ENCODE measurements at regions not wholly inside any gene's neighbourhood (a gene's known extent, or its start where the extent isn't known, plus 50 kb on each side); places are given as distances from the start of the nearest gene placed in this dataset.

GRCh38 chr15:46815765-46816164 lies 901.5 kb upstream of the SEMA6D start:
- no peaks in the 10 kb centered on the region for H3K36me3 ChIP-seq
- no peak for TF ChIP-seq CTCF (IDR thresholded peaks at IDR 0.05)
- no peaks in the 10 kb centered on the region for H3K27me3 ChIP-seq
- no peaks in the 10 kb centered on the region for H3K4me1 ChIP-seq
- no peak for DNase-seq
- no peak overlapping the region for H3K27ac ChIP-seq
- H3K4me3 ChIP-seq: no peak overlapping the region
- H3K9me3 ChIP-seq: no peaks in the 10 kb centered on the region
- intact Hi-C loops (cut with DNase I): no loop called here
- H3K9ac ChIP-seq (ENCODE audit: low read depth in 2 of 2, low read length in 2 of 2): no peak overlapping the region

GRCh38 chr15:46848704-46849103 lies 868.6 kb upstream of the SEMA6D start:
- no peak for DNase-seq
- intact Hi-C loops (cut with DNase I): no loop called here
- no peaks in the 10 kb centered on the region for H3K36me3 ChIP-seq
- no peak overlapping the region for H3K9ac ChIP-seq (ENCODE audit: low read depth in 2 of 2, low read length in 2 of 2)
- no peak overlapping the region for H3K27ac ChIP-seq
- TF ChIP-seq CTCF (IDR thresholded peaks at IDR 0.05): no peak
- H3K27me3 ChIP-seq: no peaks in the 10 kb centered on the region
- H3K4me3 ChIP-seq: no peak overlapping the region
- H3K9me3 ChIP-seq: no peaks in the 10 kb centered on the region
- H3K4me1 ChIP-seq: no peaks in the 10 kb centered on the region

- H3K27me3 ChIP-seq: no peaks in the 10 kb centered on the region
- DNase-seq: no peak
- no peak overlapping the region for H3K9ac ChIP-seq (ENCODE audit: low read depth in 2 of 2, low read length in 2 of 2)
- no peaks in the 10 kb centered on the region for H3K36me3 ChIP-seq
- H3K9me3 ChIP-seq: no peaks in the 10 kb centered on the region
- H3K27ac ChIP-seq: no peak overlapping the region
- H3K4me3 ChIP-seq: no peak overlapping the region
- no peaks in the 10 kb centered on the region for H3K4me1 ChIP-seq
- intact Hi-C loops (cut with DNase I): no loop called here
- TF ChIP-seq CTCF (IDR thresholded peaks at IDR 0.05): no peak
Measured at GRCh38 chr15:46853600-46853999, 863.7 kb upstream of the SEMA6D start.

- Histone ChIP-seq H3K36me3 (no peaks in the 10 kb centered on the region), H3K4me1 (no peaks in the 10 kb centered on the region), H3K9ac (ENCODE audit: low read depth in 2 of 2, low read length in 2 of 2) (no peak overlapping the region), H3K27me3 (no peaks in the 10 kb centered on the region), H3K4me3 (no peak overlapping the region), H3K9me3 (no peaks in the 10 kb centered on the region), H3K27ac (no peak overlapping the region)
- intact Hi-C loops (cut with DNase I): no loop called here
- DNase-seq: no peak
- TF ChIP-seq CTCF (IDR thresholded peaks at IDR 0.05): no peak
Measured at GRCh38 chr15:46854564-46854963, 862.7 kb upstream of the SEMA6D start.

- no peaks in the 10 kb centered on the region for H3K9me3 ChIP-seq
- no peaks in the 10 kb centered on the region for H3K27me3 ChIP-seq
- DNase-seq: no peak
- no peak overlapping the region for H3K9ac ChIP-seq (ENCODE audit: low read depth in 2 of 2, low read length in 2 of 2)
- no peaks in the 10 kb centered on the region for H3K4me1 ChIP-seq
- no peak overlapping the region for H3K4me3 ChIP-seq
- TF ChIP-seq CTCF (IDR thresholded peaks at IDR 0.05): no peak
- intact Hi-C loops (cut with DNase I): no loop called here
- no peak overlapping the region for H3K27ac ChIP-seq
- H3K36me3 ChIP-seq: no peaks in the 10 kb centered on the region
Measured at GRCh38 chr15:46855388-46855787, 861.9 kb upstream of the SEMA6D start.

All from colonic mucosa (tissue), 4 donors.